Pancreas (tissue), 10 donors: ENCODE measurements at regions not wholly inside any gene's neighbourhood (a gene's known extent, or its start where the extent isn't known, plus 50 kb on each side); places are given as distances from the start of the nearest gene placed in this dataset.

Experiments used
- ATAC-seq, 4 donors: fragments of 200-7000 bp; cut with Tn5 transposase; one replicate each; pipeline versions ENCODE4 v1.8.0 to v1.9.1; 2020; ENCODE audit warnings: mild to moderate bottlenecking in 4 of 4, moderate library complexity in 4 of 4
- DNase-seq, 6 donors: peaks; one replicate each; pipeline ENCODE4 v3.0.0-alpha.2; 2020
- FAIRE-seq: peaks from 2 replicates; lab custom pipeline; 2012; peaks lifted over from hg19 to GRCh38; lab: Jason Lieb, UNC
- H3K27ac ChIP-seq, 4 donors: fragments of 200-600 bp; sonication (generic); 1 replicate in 3 of 4; 2 replicates in 1 of 4; pipeline versions ENCODE4 v1.5.0 to v1.8.0; 2020
- H3K27me3 ChIP-seq, 4 donors: fragments of 200-600 bp; one replicate each; pipeline ENCODE4 v1.8.0; 2021
- H3K36me3 ChIP-seq, 3 donors: fragments of 200-600 bp; sonication (generic) in 1 of 3; one replicate each; pipeline versions ENCODE4 v1.5.0 to v1.8.0; 2020 to 2021
- H3K4me1 ChIP-seq, 3 donors: fragments of 200-600 bp; one replicate each; pipeline ENCODE4 v1.8.0; 2021
- H3K4me3 ChIP-seq, 4 donors: fragments of 200-600 bp; sonication (generic) in 2 of 4; one replicate each; pipeline versions ENCODE4 v1.5.0 to v1.8.0; 2020 to 2021
- H3K9me3 ChIP-seq, 4 donors: fragments of 200-600 bp; one replicate each; pipeline ENCODE4 v1.8.0; 2021
- WGBS, 2 donors: extraction: QIAGEN DNeasy Blood & Tissue Kit; methylation state at CpG; one replicate each; pipeline ENCODE4 v1.1.7; 2013; 5-methylcytosine and 5-hydroxymethylcytosine counted together
- intact Hi-C, 3 donors: fragments of 100-400 bp; cut with DNase I; formaldehyde crosslinking; loops; one replicate each; pipeline versions ENCODE4 v1.11.1 to v1.14.2; 2022
- TF ChIP-seq, protein P1 (sequence below), 4 donors: fragments of 200-600 bp; sonication (generic) in 3 of 4; IDR thresholded peaks; one replicate each; pipeline versions ENCODE4 v1.5.0 to v1.8.0; 2021; ENCODE audit warnings: antibody characterized with exemption in 4 of 4
- donor health status: healthy with polysubstance abuse.
- donor health status: DM: no; HTN: no; CAD: no; lungs with moderate emphysema.
- donor health status: DM: no; HTN: no; CAD: no.
- donor health status: control.
- donor health status: control.
- donor health status: Bipolar disorder and iron deficiency.
- donor health status: DM: yes; HTN: yes; CAD: no.
- donor health status: DM: no; HTN: no; CAD: no.
- donor health status: DM: no; HTN: no; CAD: no.
- donor health status: DM: yes; HTN: yes; CAD: no.

DNA sequence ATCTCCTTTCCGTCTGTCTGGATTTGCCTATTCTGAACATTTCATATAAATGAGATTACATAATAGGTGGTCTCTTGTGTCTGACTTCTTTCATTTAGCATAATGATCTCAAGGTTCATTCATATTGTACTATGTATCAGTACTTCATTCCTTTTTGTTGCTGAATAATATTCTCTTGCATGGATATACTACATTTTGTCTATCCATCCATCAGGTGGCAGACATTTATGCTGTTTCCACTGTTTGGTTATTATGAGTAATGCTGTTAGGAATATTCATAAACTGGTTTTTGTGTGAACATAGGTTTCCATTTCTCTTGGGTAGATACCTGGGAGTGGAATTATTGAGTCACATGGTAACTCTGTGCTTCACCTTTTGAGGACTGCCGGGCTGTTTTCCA, 148.2 kb upstream of the PMEPA1 start:
- no peak overlapping the region for H3K27ac ChIP-seq
- WGBS, 2 donors: 72 to 80% methylated on average over 2 of the region's 2 CpGs
- TF ChIP-seq, protein P1, sequence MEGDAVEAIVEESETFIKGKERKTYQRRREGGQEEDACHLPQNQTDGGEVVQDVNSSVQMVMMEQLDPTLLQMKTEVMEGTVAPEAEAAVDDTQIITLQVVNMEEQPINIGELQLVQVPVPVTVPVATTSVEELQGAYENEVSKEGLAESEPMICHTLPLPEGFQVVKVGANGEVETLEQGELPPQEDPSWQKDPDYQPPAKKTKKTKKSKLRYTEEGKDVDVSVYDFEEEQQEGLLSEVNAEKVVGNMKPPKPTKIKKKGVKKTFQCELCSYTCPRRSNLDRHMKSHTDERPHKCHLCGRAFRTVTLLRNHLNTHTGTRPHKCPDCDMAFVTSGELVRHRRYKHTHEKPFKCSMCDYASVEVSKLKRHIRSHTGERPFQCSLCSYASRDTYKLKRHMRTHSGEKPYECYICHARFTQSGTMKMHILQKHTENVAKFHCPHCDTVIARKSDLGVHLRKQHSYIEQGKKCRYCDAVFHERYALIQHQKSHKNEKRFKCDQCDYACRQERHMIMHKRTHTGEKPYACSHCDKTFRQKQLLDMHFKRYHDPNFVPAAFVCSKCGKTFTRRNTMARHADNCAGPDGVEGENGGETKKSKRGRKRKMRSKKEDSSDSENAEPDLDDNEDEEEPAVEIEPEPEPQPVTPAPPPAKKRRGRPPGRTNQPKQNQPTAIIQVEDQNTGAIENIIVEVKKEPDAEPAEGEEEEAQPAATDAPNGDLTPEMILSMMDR (IDR thresholded peaks at IDR 0.05): no peak
- DNase-seq: no peak
- no peak for ATAC-seq
- no peaks in the 10 kb centered on the region for H3K27me3 ChIP-seq
- no peaks in the 10 kb centered on the region for H3K4me1 ChIP-seq
- H3K9me3 ChIP-seq: no peaks in the 10 kb centered on the region
- FAIRE-seq: no peak
- intact Hi-C loops: no loop called here
- H3K36me3 ChIP-seq: no peaks in the 10 kb centered on the region
- H3K4me3 ChIP-seq: no peak overlapping the region

DNA sequence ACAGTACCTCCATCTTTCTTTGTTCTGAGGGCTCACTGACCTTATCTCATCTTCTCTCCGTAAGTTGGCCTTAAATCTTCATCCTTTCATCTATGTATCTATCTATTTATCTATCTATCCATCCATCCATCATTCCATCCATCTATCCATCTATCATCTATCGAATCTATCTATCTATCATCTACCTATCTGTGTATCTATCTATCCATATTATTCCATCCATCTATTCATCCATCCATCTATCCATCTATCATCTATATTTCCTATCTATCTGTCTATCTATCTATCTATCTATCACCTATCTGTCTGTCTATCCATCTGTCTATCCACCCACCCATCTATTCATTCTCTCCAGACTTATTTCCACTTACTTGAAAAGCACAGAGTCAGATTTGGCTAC, 147.3 kb upstream of the PMEPA1 start:
- WGBS, 2 donors: 60 to 69% methylated on average over 2 of the region's 2 CpGs
- FAIRE-seq (no peak), ATAC-seq (no peak), DNase-seq (no peak)
- H3K27ac ChIP-seq: no peak overlapping the region
- intact Hi-C loops: no loop called here
- no peaks in the 10 kb centered on the region for H3K27me3 ChIP-seq
- H3K36me3 ChIP-seq: no peaks in the 10 kb centered on the region
- no peaks in the 10 kb centered on the region for H3K9me3 ChIP-seq
- H3K4me1 ChIP-seq: no peaks in the 10 kb centered on the region
- TF ChIP-seq, protein P1 (IDR thresholded peaks at IDR 0.05): no peak
- H3K4me3 ChIP-seq: no peak overlapping the region

DNA sequence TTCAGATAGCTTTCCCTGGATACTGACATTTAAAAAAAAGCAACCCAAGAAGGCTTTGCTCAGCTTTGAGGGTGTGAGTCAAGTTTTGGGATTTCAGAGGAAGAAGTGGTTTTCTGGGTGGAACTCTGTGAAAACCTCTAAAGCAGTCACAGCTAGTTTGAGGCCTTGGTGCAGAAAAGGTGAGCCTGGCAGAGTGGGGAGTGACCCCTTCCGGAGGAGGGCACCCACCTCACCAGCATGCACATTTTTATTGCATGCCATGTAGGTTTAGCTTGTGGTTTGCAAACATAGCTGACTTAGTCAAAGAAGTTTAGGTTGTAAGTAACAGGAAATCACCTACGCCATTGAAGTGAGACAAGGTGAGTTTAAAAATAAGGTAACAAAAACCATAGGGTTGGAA, 146.8 kb upstream of the PMEPA1 start:
- TF ChIP-seq, protein P1 (IDR thresholded peaks at IDR 0.05): no peak
- Histone ChIP-seq H3K27ac (no peak overlapping the region), H3K27me3 (no peaks in the 10 kb centered on the region), H3K4me3 (no peak overlapping the region), H3K36me3 (no peaks in the 10 kb centered on the region), H3K4me1 (no peaks in the 10 kb centered on the region), H3K9me3 (no peaks in the 10 kb centered on the region)
- 79 to 85% methylated on average over 2 of the region's 2 CpGs for WGBS, 2 donors
- DNase-seq (no peak), FAIRE-seq (no peak), ATAC-seq (no peak)
- intact Hi-C loops: no loop called here

DNA sequence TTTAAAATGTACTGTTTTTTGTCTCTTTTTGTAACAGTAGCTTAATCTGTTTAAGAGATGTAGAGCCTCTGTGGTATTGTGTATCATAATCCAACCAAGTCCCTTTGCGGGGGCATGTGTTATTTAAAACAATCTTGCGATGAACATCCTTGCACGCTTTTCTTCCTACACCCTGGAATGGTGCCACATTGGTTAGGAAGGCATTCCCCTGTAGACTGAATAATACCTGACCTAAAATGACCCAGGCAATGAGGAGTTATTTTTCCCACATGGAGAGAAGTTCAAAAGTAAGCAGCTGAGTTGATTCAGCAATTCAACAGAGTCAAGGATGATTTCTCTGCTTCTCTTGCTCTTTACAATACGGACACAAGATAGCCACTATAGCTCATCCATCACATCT, 142.0 kb upstream of the PMEPA1 start:
- H3K4me3 ChIP-seq: no peak overlapping the region
- TF ChIP-seq, protein P1 (IDR thresholded peaks at IDR 0.05): no peak
- no peaks in the 10 kb centered on the region for H3K36me3 ChIP-seq
- ATAC-seq (no peak), DNase-seq (no peak), FAIRE-seq (no peak)
- no peaks in the 10 kb centered on the region for H3K9me3 ChIP-seq
- no peaks in the 10 kb centered on the region for H3K4me1 ChIP-seq
- intact Hi-C loops: no loop called here
- no peaks in the 10 kb centered on the region for H3K27me3 ChIP-seq
- H3K27ac ChIP-seq: no peak overlapping the region
- 75 to 81% methylated on average over 4 of the region's 4 CpGs for WGBS, 2 donors

DNA sequence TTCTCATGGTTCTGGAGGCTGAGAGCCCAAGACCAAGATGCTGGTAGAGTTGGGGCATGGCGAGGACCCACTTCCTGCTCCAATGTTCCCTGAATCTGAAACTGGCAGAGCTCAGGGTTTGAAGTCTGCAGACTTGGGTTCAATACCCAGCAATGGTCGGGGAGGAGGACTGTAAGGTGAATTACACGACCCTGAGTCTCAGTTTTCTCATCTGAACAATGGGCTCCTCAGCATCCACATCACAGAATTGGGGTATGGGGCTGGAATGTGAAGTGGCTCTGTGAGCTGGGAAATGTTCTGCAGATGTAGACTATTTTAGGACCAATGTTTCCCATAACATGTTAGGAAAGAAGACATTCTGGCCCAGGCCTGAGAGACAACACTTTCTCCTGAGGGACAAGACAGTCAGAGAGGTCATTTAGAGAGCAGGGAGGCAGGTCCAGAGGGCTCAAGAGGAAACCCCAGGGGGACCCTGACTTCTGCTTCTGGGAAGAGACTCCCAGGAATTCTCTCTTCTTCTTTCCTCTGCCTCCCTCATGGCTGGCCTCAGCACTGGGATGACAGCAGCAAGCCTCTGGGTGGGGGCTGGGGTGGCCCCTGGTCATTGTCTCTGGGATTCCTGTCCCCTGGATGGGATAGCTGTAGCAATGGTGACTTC, 141.3 kb upstream of the PMEPA1 start:
- no peaks in the 10 kb centered on the region for H3K36me3 ChIP-seq
- H3K4me1 ChIP-seq: no peaks in the 10 kb centered on the region
- FAIRE-seq: no peak
- intact Hi-C loops: no loop called here
- DNase-seq: peak in 1 of 6 donors; percentile 2
- TF ChIP-seq, protein P1 (IDR thresholded peaks at IDR 0.05): no peak
- H3K4me3 ChIP-seq: no peak overlapping the region
- H3K9me3 ChIP-seq: no peaks in the 10 kb centered on the region
- WGBS, 2 donors: 59 to 66% methylated on average over 3 of the region's 3 CpGs
- H3K27me3 ChIP-seq: no peaks in the 10 kb centered on the region
- no peak overlapping the region for H3K27ac ChIP-seq
- ATAC-seq: no peak
